GM12865 (cell line): ENCODE measurements at regions not wholly inside any gene's neighbourhood (a gene's known extent, or its start where the extent isn't known, plus 50 kb on each side); places are given as distances from the start of the nearest gene placed in this dataset.
A peak's percentile ranks its signal among the peaks of the same experiment; 100 is the strongest.
"Not testable (repeated sequence)": the region's sequence is repeated elsewhere in the genome, so short reads cannot be mapped to it uniquely, and the experiment has no call there.

Experiments
- DNase-seq: peaks from one replicate; pipeline ENCODE4 v3.0.0; 2010; ENCODE audit warnings: low read depth
- H3K4me3 ChIP-seq: 2 replicates; pipeline ENCODE4 v1.5.1; 2011; ENCODE audit warnings: mild to moderate bottlenecking, low read depth, low read length, control low read depth
- TF ChIP-seq, protein P1 (sequence below): IDR thresholded peaks from 2 replicates; pipeline ENCODE4 v1.5.1; 2011; ENCODE audit warnings: low read length, control low read depth, low read depth, inconsistent platforms; ENCODE audit not compliant: insufficient read depth; ENCODE audit errors: missing control alignments

DNA sequence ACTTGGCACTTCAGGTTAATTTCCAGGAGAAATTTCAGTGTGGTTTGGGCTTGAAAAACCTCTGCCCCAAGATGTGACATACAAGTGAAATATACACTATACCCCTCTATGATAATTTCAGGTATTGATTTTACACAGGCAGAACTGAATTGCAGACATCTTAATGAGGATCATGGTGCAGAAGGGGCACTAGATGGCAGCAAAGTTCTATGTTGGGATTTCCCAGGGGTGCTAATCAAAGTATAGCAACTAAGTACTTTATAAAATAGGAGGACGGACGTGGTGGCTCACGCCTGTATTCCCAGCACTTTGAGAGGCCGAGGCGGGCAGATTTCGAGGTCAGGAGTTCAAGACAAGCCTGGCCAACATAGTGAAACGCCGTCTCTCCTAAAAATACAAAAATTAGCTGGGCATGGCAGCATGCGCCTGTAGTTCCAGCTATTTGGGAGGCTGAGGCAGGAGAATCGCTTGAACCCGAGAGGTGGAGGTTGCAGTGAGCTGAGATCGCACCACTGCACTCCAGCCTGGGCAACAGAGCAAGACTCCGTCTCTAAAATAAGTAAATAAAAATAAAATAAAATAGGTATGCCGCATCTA lies 555.7 kb downstream of the ETS1 start:
- peak; percentile 73 for DNase-seq

DNA sequence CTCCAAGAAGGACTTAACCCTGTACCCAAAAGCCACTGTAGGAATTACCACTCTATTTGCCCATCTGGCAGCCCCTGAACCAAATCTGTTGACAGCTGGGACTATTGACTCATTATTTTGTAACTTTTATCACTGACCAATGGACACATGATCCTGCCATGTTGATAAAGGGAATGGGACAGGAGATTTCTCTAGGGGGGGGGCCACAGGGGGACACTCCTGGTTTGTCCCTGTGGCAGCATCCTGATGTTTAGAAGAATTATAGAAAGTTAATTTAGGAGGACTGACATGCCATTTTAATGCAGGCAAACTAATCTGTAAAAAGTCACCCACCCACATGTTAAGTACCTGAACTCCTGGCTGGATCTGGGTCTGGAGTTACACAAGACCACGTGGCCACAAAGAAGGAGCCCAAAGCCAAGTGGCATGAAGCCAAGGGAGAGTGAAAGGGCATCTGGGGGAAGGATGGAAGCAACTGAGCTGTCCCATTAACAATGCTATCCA lies 558.1 kb downstream of the ETS1 start:
- no peak overlapping the region for H3K4me3 ChIP-seq
- TF ChIP-seq, protein P1, sequence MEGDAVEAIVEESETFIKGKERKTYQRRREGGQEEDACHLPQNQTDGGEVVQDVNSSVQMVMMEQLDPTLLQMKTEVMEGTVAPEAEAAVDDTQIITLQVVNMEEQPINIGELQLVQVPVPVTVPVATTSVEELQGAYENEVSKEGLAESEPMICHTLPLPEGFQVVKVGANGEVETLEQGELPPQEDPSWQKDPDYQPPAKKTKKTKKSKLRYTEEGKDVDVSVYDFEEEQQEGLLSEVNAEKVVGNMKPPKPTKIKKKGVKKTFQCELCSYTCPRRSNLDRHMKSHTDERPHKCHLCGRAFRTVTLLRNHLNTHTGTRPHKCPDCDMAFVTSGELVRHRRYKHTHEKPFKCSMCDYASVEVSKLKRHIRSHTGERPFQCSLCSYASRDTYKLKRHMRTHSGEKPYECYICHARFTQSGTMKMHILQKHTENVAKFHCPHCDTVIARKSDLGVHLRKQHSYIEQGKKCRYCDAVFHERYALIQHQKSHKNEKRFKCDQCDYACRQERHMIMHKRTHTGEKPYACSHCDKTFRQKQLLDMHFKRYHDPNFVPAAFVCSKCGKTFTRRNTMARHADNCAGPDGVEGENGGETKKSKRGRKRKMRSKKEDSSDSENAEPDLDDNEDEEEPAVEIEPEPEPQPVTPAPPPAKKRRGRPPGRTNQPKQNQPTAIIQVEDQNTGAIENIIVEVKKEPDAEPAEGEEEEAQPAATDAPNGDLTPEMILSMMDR = no peak
- DNase-seq = no peak

More for the DNA sequence above, 555.7 kb downstream of the ETS1 start:
- not testable (repeated sequence) for H3K4me3 ChIP-seq
- TF ChIP-seq, protein P1 = peak; percentile 70

DNA sequence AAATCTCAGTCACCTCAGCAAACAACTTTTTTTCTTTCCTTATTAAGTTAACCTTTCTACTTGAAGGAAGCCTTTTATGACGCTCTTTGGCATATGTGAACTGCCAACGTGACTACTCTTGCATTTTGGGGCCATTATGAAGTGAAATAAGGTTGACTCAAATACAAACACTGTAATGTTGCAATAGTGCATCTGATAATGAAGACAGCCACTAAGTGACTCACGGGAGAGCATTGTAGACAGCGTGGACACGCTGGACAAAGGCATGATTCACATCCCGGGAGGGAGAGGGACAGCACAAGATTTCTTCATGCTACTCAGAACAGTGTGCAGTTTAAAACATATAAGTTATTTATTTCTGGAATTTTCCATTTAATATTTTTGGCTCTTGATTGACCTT lies 560.8 kb downstream of the ETS1 start:
- no peak overlapping the region for H3K4me3 ChIP-seq
- TF ChIP-seq, protein P1 = no peak
- no peak for DNase-seq

DNA sequence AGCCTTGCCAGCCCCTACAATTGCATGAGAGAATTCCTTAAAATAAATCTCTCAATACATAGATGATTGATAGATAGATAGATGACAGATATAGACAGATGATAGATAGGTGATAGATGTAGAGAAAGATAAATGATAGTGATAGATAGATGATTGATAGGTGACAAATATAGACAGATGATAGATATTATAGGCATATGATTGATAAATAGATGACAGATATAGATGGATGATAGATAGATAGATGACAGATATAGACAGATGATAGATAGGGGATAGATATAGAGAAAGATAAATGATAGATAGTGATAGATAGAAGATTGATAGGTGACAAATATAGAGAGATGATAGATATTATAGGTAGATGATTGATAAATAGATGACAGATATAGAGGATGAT lies 564.6 kb downstream of the ETS1 start:
- DNase-seq = no peak
- H3K4me3 ChIP-seq = no peak overlapping the region
- TF ChIP-seq, protein P1 = no peak

DNA sequence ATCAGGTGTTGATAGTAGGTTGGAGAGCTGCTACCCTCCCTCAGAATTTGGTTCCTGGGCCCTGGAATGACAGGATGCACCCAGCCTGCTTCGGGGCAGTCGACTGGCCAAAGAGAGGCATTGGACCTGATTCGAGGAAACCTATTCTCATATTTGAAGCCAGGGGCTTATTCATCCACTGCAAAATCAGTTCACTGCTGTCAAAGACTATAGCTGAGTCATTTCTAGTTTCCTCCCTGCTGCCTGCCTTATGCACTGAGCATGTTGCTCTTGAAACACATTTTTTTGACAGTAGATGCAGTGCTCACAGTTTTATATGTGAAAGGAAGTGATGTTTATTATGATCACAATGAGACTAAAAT lies 565.4 kb downstream of the ETS1 start:
- no peak overlapping the region for H3K4me3 ChIP-seq
- DNase-seq = no peak

DNA sequence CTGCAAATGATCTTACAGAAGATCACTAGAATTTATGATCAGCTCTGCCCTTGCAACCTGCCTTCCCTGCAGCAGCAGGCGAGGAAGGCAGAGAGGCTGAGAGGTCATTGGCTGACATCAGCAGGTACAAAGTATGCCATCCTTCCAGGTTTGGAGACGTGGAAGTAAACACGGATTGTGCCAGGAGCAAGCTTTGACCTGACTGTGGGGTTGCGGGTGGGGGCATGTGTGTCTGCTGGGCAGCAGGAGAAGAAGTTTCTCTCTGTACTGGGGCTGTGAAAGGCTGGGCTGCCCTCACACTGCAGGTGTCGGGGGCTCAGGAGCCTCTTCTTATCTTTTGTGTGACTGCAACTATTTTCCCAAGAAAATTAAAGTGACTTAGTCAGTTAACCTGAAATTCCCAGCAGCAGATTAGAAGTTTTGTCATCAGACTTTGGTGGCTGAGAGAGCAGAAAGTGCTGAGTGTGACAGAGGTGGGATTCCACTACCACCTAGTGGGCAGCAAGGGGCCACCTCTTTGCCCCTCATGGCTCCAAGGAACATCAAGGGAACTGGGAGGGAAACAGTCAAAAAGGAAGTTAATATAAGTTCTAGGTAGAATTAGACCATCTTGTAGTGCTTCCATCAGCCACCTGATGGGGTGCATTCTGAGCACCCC lies 565.9 kb downstream of the ETS1 start:
- no peak overlapping the region for H3K4me3 ChIP-seq
- TF ChIP-seq, protein P1 = peak; percentile 4
- no peak for DNase-seq

More for the DNA sequence above, 565.4 kb downstream of the ETS1 start:
- TF ChIP-seq, protein P1 = no peak
